GM19463 (cell line): ENCODE measurements at regions not wholly inside any gene's neighbourhood (a gene's known extent, or its start where the extent isn't known, plus 50 kb on each side); places are given as distances from the start of the nearest gene placed in this dataset.

ENCODE experiments used
- ATAC-seq: cut with Tn5 transposase; IDR thresholded peaks from one replicate; pipeline ENCODE4 v1.9.1; 2021; ENCODE audit warnings: mild to moderate bottlenecking, moderate library complexity; ENCODE audit not compliant: unreplicated experiment

DNA sequence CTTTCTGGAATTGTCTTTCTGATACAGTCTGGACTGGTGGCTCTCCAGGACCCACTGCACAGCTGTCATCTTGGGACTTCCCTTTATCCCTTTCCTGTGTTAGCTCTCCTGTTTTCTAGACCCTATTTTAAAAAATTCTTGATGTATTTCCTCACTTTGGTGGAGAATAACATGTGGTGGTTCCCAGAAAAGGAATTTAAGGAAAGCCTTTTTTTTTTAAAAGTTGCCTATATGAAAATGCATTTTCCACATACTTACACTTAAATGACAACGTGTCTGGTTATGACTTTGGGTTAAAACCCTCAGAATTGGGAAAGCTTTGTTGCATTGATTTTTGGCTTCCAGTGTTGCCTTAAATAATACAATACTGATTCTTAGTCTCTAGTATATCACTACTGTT, 400.7 kb downstream of the TMEM135 start:
- ATAC-seq: no peak

DNA sequence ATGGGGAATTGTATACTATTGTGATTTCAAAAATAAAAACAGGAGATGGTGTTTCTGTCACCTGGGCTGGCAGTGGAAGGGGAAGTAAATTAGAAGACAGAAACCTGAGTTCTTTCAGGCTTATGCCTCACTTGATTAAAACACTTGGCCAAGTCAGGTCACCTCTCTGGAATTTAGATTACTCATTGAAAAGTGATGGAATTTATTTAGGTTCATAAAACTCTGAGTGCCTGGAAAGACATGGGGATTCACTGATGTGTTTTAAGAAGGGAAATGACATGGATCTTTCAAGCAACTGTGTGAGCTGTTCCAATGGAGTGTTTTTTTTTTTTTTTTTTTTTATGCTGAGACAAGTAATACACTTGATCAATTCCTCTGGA, 400.1 kb downstream of the TMEM135 start:
- no peak for ATAC-seq

DNA sequence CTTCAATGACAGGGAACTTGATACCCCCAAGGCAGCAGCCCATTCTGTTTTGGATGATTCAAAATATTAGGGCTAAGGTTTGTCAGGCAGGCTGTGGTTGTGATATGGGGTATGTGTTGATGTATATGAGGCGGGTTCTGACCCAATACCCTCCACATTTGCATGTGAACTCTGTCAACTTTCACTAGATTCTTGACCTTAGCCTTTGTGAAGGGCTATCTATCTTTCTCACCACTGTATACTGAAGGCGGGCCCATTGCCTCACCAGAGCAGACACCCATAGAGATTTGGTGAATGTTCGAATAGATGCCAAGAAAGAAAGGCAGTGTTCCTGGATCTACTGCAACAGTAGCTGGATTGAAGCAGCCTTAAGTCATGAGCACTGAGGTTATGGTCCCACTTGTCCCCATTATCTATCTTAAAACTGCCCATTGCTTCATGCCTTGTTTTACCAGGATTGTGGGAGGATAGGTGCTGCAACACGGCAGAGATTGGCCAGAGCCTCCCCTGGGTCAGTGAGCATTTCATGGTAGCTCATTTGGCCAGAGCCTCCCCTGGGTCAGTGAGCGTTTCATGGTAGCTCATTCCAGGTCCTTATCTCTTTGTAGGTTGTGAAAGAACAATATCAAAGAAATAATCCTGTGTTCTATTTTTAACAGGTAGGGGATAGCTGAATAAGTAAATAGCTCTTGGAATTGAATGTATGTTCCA, 399.6 kb downstream of the TMEM135 start:
- ATAC-seq: no peak

GRCh38 chr11:87432022-87432421, 394.3 kb downstream of the TMEM135 start:
- ATAC-seq: no peak

GRCh38 chr11:87431392-87431791, 393.7 kb downstream of the TMEM135 start:
- no peak for ATAC-seq

GRCh38 chr11:87430821-87431220, 393.1 kb downstream of the TMEM135 start:
- no peak for ATAC-seq

DNA sequence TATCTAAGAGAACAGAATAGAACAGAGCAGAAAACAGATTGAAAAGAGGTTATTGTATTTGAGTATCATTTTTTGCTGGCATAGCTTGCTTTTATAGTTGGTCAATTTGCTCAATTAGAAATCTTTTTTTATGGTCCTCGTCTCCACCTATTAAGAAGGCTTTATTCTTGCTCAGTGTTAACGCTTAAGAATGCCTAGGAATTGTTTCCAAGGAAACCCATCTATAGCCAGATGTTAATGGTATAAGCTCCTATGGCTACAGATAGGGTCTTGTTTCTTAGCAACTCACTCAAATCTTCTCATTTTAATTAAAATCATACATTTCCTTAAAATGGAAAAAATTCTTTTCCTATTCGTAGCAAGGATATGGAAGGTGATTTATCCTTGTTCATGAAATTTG, 392.3 kb downstream of the TMEM135 start:
- ATAC-seq: no peak

- ATAC-seq: no peak
Measured at GRCh38 chr11:87428266-87428665, 390.5 kb downstream of the TMEM135 start.

DNA sequence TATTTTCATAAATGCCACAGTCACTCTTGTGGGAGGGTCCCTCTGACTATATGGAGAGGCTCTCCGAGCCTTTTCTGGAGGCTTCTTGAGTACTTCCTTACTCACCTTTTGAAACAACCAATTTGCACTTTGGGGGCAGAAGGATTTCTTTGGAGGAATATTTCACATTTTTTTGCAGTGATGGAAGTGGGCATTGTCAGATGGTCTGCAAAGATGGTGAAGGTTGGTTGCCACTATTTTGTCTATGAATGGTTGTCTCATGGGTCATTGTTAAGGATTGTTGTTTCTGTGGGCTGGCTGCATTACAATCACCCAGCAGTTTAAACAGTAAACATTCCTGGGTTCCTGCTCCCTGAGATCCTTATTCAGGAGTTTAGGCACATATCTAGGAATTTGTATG, 388.2 kb downstream of the TMEM135 start:
- no peak for ATAC-seq

GRCh38 chr11:87425391-87425790, 387.7 kb downstream of the TMEM135 start:
- ATAC-seq: no peak

DNA sequence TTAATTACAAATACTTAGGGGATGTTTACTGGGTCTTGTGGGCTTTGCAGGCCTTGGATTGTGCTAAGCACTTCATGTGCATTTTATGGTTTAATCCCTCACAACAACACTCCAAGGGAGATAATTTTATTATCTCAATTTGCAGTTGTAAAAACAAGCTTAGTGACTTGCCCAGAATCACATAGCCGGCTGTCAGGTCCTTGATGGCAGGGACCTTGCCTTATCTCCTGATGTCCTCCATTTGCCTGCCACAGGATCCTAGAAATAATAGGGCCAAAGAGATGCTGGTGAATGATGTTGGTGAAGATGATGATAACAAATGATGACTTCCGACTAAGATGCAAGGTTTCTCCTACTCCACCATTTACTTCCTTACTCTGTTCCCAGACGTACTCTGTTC, 385.4 kb downstream of the TMEM135 start:
- no peak for ATAC-seq

DNA sequence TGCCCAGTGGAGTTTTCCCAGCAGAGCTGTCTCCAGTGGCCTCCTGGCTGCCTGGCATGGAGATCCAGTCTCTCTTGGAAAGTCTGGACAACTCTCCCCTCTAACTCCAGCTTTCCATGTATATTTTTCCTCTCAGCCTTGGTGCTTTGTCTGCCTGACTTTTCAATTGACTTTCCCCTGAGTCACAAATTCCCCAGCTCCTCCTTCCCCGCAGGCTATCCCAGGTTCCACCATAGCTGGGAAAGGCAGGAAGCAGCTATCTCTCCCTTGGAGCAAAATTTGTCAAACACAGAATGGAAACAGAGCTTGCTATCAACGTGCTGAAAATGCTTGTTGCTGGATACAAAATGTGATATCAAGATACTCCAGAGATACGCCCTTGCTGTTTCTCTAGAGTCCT, 384.8 kb downstream of the TMEM135 start:
- no peak for ATAC-seq

GRCh38 chr11:87421422-87421821, 383.7 kb downstream of the TMEM135 start:
- peak; percentile 84 for ATAC-seq

GRCh38 chr11:87417951-87418350, 380.2 kb downstream of the TMEM135 start:
- ATAC-seq: no peak

DNA sequence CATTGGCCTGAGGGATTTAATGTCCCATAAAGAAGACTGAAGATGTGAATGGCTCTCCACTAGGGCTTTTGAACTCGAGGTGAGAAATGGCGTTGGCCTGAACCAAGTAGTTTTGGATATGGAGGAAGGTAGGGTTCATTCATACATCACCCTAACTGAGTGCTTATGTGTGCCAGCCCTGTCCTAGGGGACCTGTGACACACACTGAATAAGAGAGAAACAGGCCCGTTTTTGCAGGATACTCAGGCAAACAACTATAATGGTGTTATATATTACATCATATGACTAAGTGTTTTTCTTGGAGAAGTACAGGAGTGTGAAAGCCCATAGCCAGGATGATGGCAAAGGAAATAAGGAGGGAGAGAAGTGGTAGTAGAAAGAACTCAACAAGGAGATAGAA, 368.1 kb downstream of the TMEM135 start:
- ATAC-seq: no peak

- ATAC-seq: no peak
Measured at GRCh38 chr11:87405356-87405755, 367.6 kb downstream of the TMEM135 start.

DNA sequence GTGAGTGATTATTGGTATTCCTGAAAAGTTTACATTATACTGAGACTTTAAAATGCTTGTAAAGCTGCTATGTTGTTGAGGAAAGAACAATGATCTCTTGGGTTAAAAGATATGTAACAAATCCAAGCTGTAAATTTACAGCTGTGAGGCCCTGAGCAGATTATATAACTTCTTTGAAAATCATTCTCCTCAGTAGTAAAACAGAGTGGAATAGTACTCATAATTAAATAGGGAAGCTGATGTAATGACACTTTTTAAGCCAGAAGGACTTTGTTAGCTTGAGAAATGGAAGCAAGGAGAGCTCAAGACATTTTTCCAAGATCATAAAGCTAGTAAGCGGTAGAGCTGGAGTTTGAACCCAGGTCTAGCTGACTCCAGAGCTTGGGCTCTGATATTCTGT, 363.9 kb downstream of the TMEM135 start:
- ATAC-seq: no peak

DNA sequence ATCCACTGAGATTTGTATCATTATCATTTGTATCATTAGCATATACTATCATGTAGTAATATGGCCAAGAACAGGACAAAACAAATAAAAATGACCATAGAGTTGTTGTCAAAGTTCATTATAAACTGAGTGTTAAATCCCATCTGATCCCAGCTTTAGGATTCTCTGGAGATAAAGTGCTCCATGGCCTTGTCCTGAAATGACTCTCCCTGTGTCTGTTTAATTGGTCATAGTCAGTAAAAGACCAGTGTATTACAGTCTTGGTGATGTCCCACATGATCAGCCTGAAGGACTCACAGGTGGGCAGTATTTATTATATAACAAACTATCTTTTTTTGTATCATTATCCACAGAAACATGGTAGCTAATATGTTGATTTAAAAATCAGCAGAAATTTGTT, 361.6 kb downstream of the TMEM135 start:
- ATAC-seq: no peak

- ATAC-seq: no peak
Measured at GRCh38 chr11:87398931-87399330, 361.2 kb downstream of the TMEM135 start.

GRCh38 chr11:87397011-87397865, 359.5 kb downstream of the TMEM135 start:
- no peak for ATAC-seq

- ATAC-seq: no peak
Measured at GRCh38 chr11:87394924-87395323, 357.2 kb downstream of the TMEM135 start.

GRCh38 chr11:87392665-87393064, 354.9 kb downstream of the TMEM135 start:
- ATAC-seq: no peak
